Ectodermal cell (in vitro differentiated cells): ENCODE measurements at regions not wholly inside any gene's neighbourhood (a gene's known extent, or its start where the extent isn't known, plus 50 kb on each side); places are given as distances from the start of the nearest gene placed in this dataset.

ENCODE experiments used
- H3K27ac ChIP-seq: 2 replicates; pipeline ENCODE4 v1.7.0; 2013; ENCODE audit warnings: mild to moderate bottlenecking, low read depth, low read length; ENCODE audit not compliant: insufficient read depth, poor library complexity, severe bottlenecking
- H3K27me3 ChIP-seq: 2 replicates; pipeline ENCODE4 v1.7.0; 2013; ENCODE audit warnings: mild to moderate bottlenecking, low read length; ENCODE audit not compliant: insufficient read depth, control insufficient read depth, poor library complexity, severe bottlenecking
- H3K36me3 ChIP-seq: one replicate; pipeline ENCODE4 v1.7.0; 2013; ENCODE audit warnings: low read length; ENCODE audit not compliant: control insufficient read depth, insufficient read depth
- H3K4me1 ChIP-seq: one replicate; pipeline ENCODE4 v1.7.0; 2013; ENCODE audit warnings: low read length; ENCODE audit not compliant: control insufficient read depth, insufficient read depth
- H3K4me3 ChIP-seq: 2 replicates; pipeline ENCODE4 v1.7.0; 2013; ENCODE audit warnings: low read depth, low read length, control low read depth; ENCODE audit not compliant: insufficient read depth
- H3K9me3 ChIP-seq: 2 replicates; pipeline ENCODE4 v1.7.0; 2013; ENCODE audit warnings: mild to moderate bottlenecking, low read length, moderate library complexity; ENCODE audit not compliant: control insufficient read depth
- WGBS, 2 experiments: methylation state at CpG; one replicate each; pipeline ENCODE4 v1.1.7; 2013; ENCODE audit warnings: missing lambda C conversion rate in 2 of 2; 5-methylcytosine and 5-hydroxymethylcytosine counted together

GRCh38 chr7:85719981-85720953 is 533.4 kb upstream of the SEMA3D start:
- 85 to 92% methylated on average over 2 of the region's 4 CpGs for WGBS, 2 experiments
- H3K4me3 ChIP-seq = no peak overlapping the region

GRCh38 chr7:85716353-85716752 is 529.5 kb upstream of the SEMA3D start:
- H3K36me3 ChIP-seq = no peaks in the 10 kb centered on the region
- H3K4me1 ChIP-seq = no peaks in the 10 kb centered on the region
- WGBS, 2 experiments = 83 to 96% methylated on average over 1 to 2 of the region's 2 CpGs
- H3K9me3 ChIP-seq = no peaks in the 10 kb centered on the region
- H3K27ac ChIP-seq = no peak overlapping the region
- no peaks in the 10 kb centered on the region for H3K27me3 ChIP-seq
- no peak overlapping the region for H3K4me3 ChIP-seq

More at GRCh38 chr7:85719981-85720953, 533.4 kb upstream of the SEMA3D start:
- Histone ChIP-seq H3K36me3 (no peaks in the 10 kb centered on the region), H3K9me3 (no peaks in the 10 kb centered on the region), H3K27me3 (no peaks in the 10 kb centered on the region), H3K4me1 (no peaks in the 10 kb centered on the region), H3K27ac (no peak overlapping the region)

- H3K4me1 ChIP-seq = no peaks in the 10 kb centered on the region
- 100% methylated on average over 1 of the region's 2 CpGs for WGBS, 2 experiments
- no peaks in the 10 kb centered on the region for H3K9me3 ChIP-seq
- no peak overlapping the region for H3K27ac ChIP-seq
- H3K27me3 ChIP-seq = no peaks in the 10 kb centered on the region
- H3K36me3 ChIP-seq = no peaks in the 10 kb centered on the region
- no peak overlapping the region for H3K4me3 ChIP-seq
Measured at GRCh38 chr7:85714951-85715350, 528.1 kb upstream of the SEMA3D start.

GRCh38 chr7:85714043-85714578 is 527.3 kb upstream of the SEMA3D start:
- Histone ChIP-seq H3K27me3 (no peaks in the 10 kb centered on the region), H3K36me3 (no peaks in the 10 kb centered on the region)

GRCh38 chr7:85713171-85713570 is 526.3 kb upstream of the SEMA3D start:
- Histone ChIP-seq H3K27me3 (no peaks in the 10 kb centered on the region), H3K27ac (no peak overlapping the region), H3K4me1 (no peaks in the 10 kb centered on the region), H3K36me3 (no peaks in the 10 kb centered on the region), H3K9me3 (no peaks in the 10 kb centered on the region), H3K4me3 (no peak overlapping the region)
- WGBS, 2 experiments = no CpG with 5 or more reads among the region's 1 CpG

More at GRCh38 chr7:85714043-85714578, 527.3 kb upstream of the SEMA3D start:
- no peak overlapping the region for H3K4me3 ChIP-seq
- WGBS, 2 experiments = 100% methylated on average over 1 to 2 of the region's 2 CpGs
- H3K9me3 ChIP-seq = no peaks in the 10 kb centered on the region
- no peak overlapping the region for H3K27ac ChIP-seq
- H3K4me1 ChIP-seq = no peaks in the 10 kb centered on the region

- no peaks in the 10 kb centered on the region for H3K36me3 ChIP-seq
- H3K27ac ChIP-seq = no peak overlapping the region
- WGBS, 2 experiments = 96 to 98% methylated on average over 2 of the region's 2 CpGs
- H3K4me1 ChIP-seq = no peaks in the 10 kb centered on the region
- H3K27me3 ChIP-seq = no peaks in the 10 kb centered on the region
- H3K4me3 ChIP-seq = no peak overlapping the region
- no peaks in the 10 kb centered on the region for H3K9me3 ChIP-seq
Measured at GRCh38 chr7:85711894-85712293, 525.0 kb upstream of the SEMA3D start.

GRCh38 chr7:85710960-85711359 is 524.1 kb upstream of the SEMA3D start:
- Histone ChIP-seq H3K4me3 (no peak overlapping the region), H3K36me3 (no peaks in the 10 kb centered on the region), H3K9me3 (no peaks in the 10 kb centered on the region), H3K4me1 (no peaks in the 10 kb centered on the region), H3K27me3 (no peaks in the 10 kb centered on the region), H3K27ac (no peak overlapping the region)
- 93 to 96% methylated on average over 1 of the region's 2 CpGs for WGBS, 2 experiments

GRCh38 chr7:85708221-85708620 is 521.4 kb upstream of the SEMA3D start:
- H3K4me1 ChIP-seq = no peaks in the 10 kb centered on the region
- H3K27me3 ChIP-seq = no peaks in the 10 kb centered on the region
- 87 to 92% methylated on average over 1 of the region's 1 CpG for WGBS, 2 experiments
- no peak overlapping the region for H3K4me3 ChIP-seq
- H3K9me3 ChIP-seq = no peaks in the 10 kb centered on the region
- H3K36me3 ChIP-seq = no peaks in the 10 kb centered on the region
- no peak overlapping the region for H3K27ac ChIP-seq

GRCh38 chr7:85705076-85705475 is 518.2 kb upstream of the SEMA3D start:
- Histone ChIP-seq H3K36me3 (no peaks in the 10 kb centered on the region), H3K27ac (no peak overlapping the region), H3K9me3 (no peaks in the 10 kb centered on the region), H3K27me3 (no peaks in the 10 kb centered on the region), H3K4me3 (no peak overlapping the region), H3K4me1 (no peaks in the 10 kb centered on the region)
- WGBS, 2 experiments = 100% methylated on average over 1 to 2 of the region's 2 CpGs

GRCh38 chr7:85703251-85704010 is 516.6 kb upstream of the SEMA3D start:
- no peaks in the 10 kb centered on the region for H3K9me3 ChIP-seq
- WGBS, 2 experiments = no CpG with 5 or more reads among the region's 2 CpGs

More at GRCh38 chr7:85703251-85704010, 516.6 kb upstream of the SEMA3D start:
- Histone ChIP-seq H3K36me3 (no peaks in the 10 kb centered on the region), H3K27me3 (no peaks in the 10 kb centered on the region), H3K4me3 (no peak overlapping the region), H3K27ac (no peak overlapping the region), H3K4me1 (no peaks in the 10 kb centered on the region)
